Mammary epithelial cell (primary cell): ENCODE measurements at regions not wholly inside any gene's neighbourhood (a gene's known extent, or its start where the extent isn't known, plus 50 kb on each side); places are given as distances from the start of the nearest gene placed in this dataset.

ENCODE experiments used
- EZH2 ChIP-seq: IDR thresholded peaks from 2 replicates; pipeline ENCODE4 v1.6.1; 2012; ENCODE audit warnings: low read length, inconsistent platforms, borderline replicate concordance
- TF ChIP-seq, protein P1 (sequence below), 2 donors: IDR thresholded peaks in 1 of 2; conservative IDR thresholded peaks in 1 of 2; 2 replicates each; pipeline ENCODE4 v1.5.1; 2011 to 2012; ENCODE audit warnings: inconsistent platforms in 2 of 2, low read length in 2 of 2, mild to moderate bottlenecking in 2 of 2, control low read depth in 1 of 2, low read depth in 1 of 2; ENCODE audit not compliant: insufficient read depth in 1 of 2; ENCODE audit errors: extremely low read depth in 1 of 2

DNA sequence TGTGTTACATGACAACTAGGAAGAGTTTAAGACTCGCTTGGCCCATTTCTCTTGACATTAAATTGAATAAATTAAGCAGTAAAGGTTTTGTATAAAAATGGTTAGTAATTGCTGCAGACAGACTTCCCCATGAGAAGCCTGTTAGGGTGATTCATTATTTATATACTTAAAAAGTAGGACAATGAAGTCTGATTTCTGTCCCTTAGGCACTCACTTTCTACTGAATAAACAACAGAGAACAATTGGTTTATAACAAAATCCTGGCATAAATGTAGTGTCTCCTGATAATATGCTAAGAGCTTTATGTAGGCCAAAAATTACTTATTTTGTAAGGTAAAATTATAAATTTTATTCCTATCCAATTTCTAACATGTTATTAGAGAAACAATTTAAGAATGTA is 2138.5 kb upstream of the PCDH20 start:
- no peak for TF ChIP-seq EZH2
- TF ChIP-seq, protein P1, sequence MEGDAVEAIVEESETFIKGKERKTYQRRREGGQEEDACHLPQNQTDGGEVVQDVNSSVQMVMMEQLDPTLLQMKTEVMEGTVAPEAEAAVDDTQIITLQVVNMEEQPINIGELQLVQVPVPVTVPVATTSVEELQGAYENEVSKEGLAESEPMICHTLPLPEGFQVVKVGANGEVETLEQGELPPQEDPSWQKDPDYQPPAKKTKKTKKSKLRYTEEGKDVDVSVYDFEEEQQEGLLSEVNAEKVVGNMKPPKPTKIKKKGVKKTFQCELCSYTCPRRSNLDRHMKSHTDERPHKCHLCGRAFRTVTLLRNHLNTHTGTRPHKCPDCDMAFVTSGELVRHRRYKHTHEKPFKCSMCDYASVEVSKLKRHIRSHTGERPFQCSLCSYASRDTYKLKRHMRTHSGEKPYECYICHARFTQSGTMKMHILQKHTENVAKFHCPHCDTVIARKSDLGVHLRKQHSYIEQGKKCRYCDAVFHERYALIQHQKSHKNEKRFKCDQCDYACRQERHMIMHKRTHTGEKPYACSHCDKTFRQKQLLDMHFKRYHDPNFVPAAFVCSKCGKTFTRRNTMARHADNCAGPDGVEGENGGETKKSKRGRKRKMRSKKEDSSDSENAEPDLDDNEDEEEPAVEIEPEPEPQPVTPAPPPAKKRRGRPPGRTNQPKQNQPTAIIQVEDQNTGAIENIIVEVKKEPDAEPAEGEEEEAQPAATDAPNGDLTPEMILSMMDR (conservative IDR thresholded peaks at IDR 0.05 in 1 of 2, IDR thresholded peaks at IDR 0.05 in 1 of 2; ENCODE audit: extremely low read depth in 1 of 2, insufficient read depth in 1 of 2, low read depth in 1 of 2, low read length in 2 of 2) = no peak
